CD8-positive, alpha-beta memory T cell (primary cell): ENCODE measurements at regions not wholly inside any gene's neighbourhood (a gene's known extent, or its start where the extent isn't known, plus 50 kb on each side); places are given as distances from the start of the nearest gene placed in this dataset.
A peak's percentile ranks its signal among the peaks of the same experiment; 100 is the strongest.

Experiments used
- CTCF ChIA-PET: fragments of 350-600 bp; sonication (Branson Sonifier 250); formaldehyde crosslinking; loops from one replicate; lab custom pipeline; 2021; ENCODE audit warnings: antibody characterized with exemption; lab: Charles Lee
- POLR2A ChIA-PET: fragments of 350-600 bp; sonication (Branson Sonifier 250); formaldehyde crosslinking; loops from one replicate; lab custom pipeline; 2021; ENCODE audit warnings: antibody characterized with exemption; lab: Charles Lee
- DNase-seq, 5 donors: peaks; one replicate each; pipeline versions ENCODE4 v3.0.0 to v3.0.0-alpha.2; 2020 to 2022; ENCODE audit warnings: mixed read lengths in 1 of 5
- H3K27ac ChIP-seq: one replicate; pipeline ENCODE4 v1.7.0; 2013; ENCODE audit warnings: low read depth, mild to moderate bottlenecking, low read length, moderate library complexity
- H3K27me3 ChIP-seq: 2 replicates; pipeline ENCODE4 v1.7.0; 2013; ENCODE audit warnings: low read length, mild to moderate bottlenecking; ENCODE audit not compliant: insufficient read depth, poor library complexity, severe bottlenecking
- H3K36me3 ChIP-seq: 2 replicates; pipeline ENCODE4 v1.7.0; 2013; ENCODE audit warnings: mild to moderate bottlenecking, low read length, moderate library complexity; ENCODE audit not compliant: insufficient read depth
- H3K4me1 ChIP-seq: 2 replicates; pipeline ENCODE4 v1.7.0; 2013; ENCODE audit warnings: mild to moderate bottlenecking, low read length, moderate library complexity; ENCODE audit not compliant: insufficient read depth
- H3K4me3 ChIP-seq: 2 replicates; pipeline ENCODE4 v1.7.0; 2013; ENCODE audit warnings: mild to moderate bottlenecking, low read length
- H3K9me3 ChIP-seq: 2 replicates; pipeline ENCODE4 v1.7.0; 2013; ENCODE audit warnings: mild to moderate bottlenecking, low read length
- H3K27ac Mint-ChIP-seq, 8 donors: one replicate each; pipeline ENCODE4 v1.8.0; 2020 to 2021; ENCODE audit warnings: mixed read lengths in 8 of 8, mild to moderate bottlenecking in 6 of 8, inconsistent platforms in 3 of 8, moderate library complexity in 3 of 8
- H3K27me3 Mint-ChIP-seq, 2 donors: one replicate each; pipeline ENCODE4 v1.8.0; 2020 to 2021; ENCODE audit warnings: mixed read lengths in 2 of 2, mild to moderate bottlenecking in 1 of 2, moderate library complexity in 1 of 2
- H3K36me3 Mint-ChIP-seq, 3 donors: one replicate each; pipeline ENCODE4 v1.8.0; 2020 to 2021; ENCODE audit warnings: mixed read lengths in 3 of 3, inconsistent platforms in 1 of 3, mild to moderate bottlenecking in 1 of 3
- H3K4me1 Mint-ChIP-seq, 3 donors: one replicate each; pipeline ENCODE4 v1.8.0; 2020 to 2021; ENCODE audit warnings: mixed read lengths in 3 of 3, inconsistent platforms in 1 of 3, mild to moderate bottlenecking in 1 of 3
- H3K4me3 Mint-ChIP-seq, 7 donors: one replicate each; pipeline ENCODE4 v1.8.0; 2020 to 2021; ENCODE audit warnings: mixed read lengths in 7 of 7, mild to moderate bottlenecking in 6 of 7, moderate library complexity in 4 of 7, inconsistent platforms in 2 of 7
- H3K9me3 Mint-ChIP-seq, 5 donors: one replicate each; pipeline ENCODE4 v1.8.0; 2020 to 2022; ENCODE audit warnings: mixed read lengths in 5 of 5, mild to moderate bottlenecking in 3 of 5, moderate library complexity in 2 of 5, inconsistent platforms in 1 of 5

DNA sequence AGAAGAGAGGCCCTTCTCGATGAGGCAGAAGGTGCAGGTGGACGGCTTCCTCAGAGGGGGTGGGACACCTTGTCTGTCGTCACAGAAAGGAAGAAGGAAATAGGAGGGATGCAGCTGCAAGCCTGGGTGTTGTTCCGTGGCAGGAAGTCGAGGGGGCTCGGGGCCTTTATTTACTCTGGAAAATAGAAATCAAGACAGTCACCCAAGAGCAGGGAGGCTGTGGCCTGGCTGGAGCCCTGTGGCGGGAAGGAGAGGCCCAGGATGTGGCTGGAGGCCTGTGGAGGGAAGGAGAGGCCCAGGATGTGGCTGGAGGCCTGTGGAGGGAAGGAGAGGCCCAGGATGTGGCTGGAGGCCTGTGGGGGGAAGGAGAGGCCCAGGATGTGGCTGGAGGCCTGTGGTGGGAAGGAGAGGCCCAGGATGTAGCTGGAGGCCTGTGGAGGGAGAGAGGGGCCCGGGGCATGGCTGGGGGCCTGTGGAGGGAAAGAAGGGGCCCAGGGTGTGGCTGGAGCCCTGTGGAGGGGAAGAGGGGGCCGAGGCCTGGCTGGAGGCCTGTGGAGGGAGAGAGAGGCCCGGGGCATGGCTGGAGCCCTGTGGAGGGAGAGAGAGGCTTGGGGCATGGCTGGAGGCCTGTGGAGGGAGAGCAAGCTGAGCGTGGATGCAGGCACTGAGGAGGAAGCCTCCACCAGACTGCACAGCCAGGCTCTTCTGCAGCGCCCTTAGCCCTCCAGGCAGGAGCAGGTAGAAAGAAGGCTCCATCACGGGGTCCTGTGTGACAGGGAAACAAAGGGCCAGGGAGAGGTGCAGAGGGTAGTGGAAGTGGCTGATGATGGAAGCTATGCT, 97.3 kb upstream of the SFMBT2 start:
- POLR2A ChIA-PET = interaction anchor here (0.7 to 2.2 kb wide), 2 partner anchors 24 to 494 kb away, joined by 4 to 12 read pairs; no protein-coding TSS in a partner anchor
- peak in 3 of 5 donors; percentile 22 to 51 (median 23) for DNase-seq
- Mint-ChIP-seq H3K27me3 (no peaks in the 10 kb centered on the region), H3K9me3 (peaks cover 16 to 24% (median 17%) of the 10 kb centered on the region in 5 donors), H3K4me1 (peaks cover 53 to 70% (median 66%) of the 10 kb centered on the region in 3 donors), H3K27ac (peak overlapping the region; percentile 75 to 99 (median 90)), H3K4me3 (peak overlapping the region; percentile 21 to 90 (median 63)), H3K36me3 (peaks cover 3 to 31% (median 6%) of the 10 kb centered on the region in 3 donors)
- Histone ChIP-seq H3K4me1 (peaks cover 25% of the 10 kb centered on the region), H3K27me3 (no peaks in the 10 kb centered on the region), H3K27ac (peak overlapping the region; percentile 22), H3K9me3 (peaks cover 8% of the 10 kb centered on the region), H3K36me3 (no peaks in the 10 kb centered on the region), H3K4me3 (no peak overlapping the region)
- CTCF ChIA-PET = interaction anchor here (1.9 kb wide), 1 partner anchor 83 kb away, joined by 5 read pairs; no protein-coding TSS in a partner anchor

DNA sequence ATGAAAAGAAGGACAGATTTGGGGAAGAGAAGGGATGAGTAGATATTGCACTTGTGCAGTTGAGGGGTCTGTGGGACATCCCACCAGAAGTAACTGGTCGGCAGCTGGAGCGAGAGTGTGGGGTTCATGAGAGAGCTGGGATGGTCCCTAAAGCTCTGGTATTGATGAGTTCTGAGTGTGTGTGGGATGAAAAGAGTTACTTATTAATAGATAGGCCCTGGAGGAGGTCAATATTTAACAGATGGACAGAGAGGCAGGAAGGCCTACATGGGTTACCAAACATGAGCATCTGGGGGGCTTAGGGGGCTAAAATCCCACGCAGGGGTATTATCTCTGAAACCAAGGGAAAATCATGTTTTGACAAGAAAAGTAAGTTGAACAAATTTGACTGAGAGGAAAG, 95.7 kb upstream of the SFMBT2 start:
- no peak overlapping the region for H3K4me3 ChIP-seq
- Mint-ChIP-seq H3K27me3 (no peaks in the 10 kb centered on the region), H3K27ac (peak overlapping the region; percentile 2 to 88 (median 46)), H3K4me1 (peaks cover 50 to 65% (median 63%) of the 10 kb centered on the region in 3 donors), H3K36me3 (peaks cover 3 to 28% (median 6%) of the 10 kb centered on the region in 3 donors), H3K9me3 (peaks cover 14 to 24% (median 16%) of the 10 kb centered on the region in 5 donors), H3K4me3 (peak overlapping the region in 4 of 7 donors; percentile 9 to 42 (median 26))
- DNase-seq = no peak
- peaks cover 8% of the 10 kb centered on the region for H3K9me3 ChIP-seq
- POLR2A ChIA-PET = no interaction called here
- H3K36me3 ChIP-seq = no peaks in the 10 kb centered on the region
- CTCF ChIA-PET = no interaction called here
- no peak overlapping the region for H3K27ac ChIP-seq
- H3K27me3 ChIP-seq = no peaks in the 10 kb centered on the region
- peaks cover 24% of the 10 kb centered on the region for H3K4me1 ChIP-seq

DNA sequence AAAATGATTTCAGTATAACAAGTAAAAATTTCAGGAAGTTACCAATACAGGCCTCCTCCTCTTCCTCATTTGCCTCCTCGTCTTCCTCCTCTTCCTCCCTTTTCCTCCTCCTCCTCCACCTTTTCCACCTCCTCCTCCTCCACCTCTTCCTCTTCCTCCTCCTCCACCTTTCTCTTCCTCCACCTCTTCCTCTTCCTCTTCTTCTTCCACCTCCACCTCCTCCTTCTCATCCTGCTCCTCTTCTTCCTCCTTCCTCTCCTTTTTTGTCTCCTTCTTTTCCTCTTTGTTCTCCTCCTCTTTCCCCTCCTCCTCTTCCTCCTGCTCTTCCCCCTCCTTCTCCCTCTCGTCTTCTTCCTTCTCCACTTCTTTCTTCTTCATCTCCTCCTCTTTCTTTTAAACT, 94.4 kb upstream of the SFMBT2 start:
- H3K27ac Mint-ChIP-seq = peak overlapping the region in 2 of 8 donors; percentile 37 to 87

DNA sequence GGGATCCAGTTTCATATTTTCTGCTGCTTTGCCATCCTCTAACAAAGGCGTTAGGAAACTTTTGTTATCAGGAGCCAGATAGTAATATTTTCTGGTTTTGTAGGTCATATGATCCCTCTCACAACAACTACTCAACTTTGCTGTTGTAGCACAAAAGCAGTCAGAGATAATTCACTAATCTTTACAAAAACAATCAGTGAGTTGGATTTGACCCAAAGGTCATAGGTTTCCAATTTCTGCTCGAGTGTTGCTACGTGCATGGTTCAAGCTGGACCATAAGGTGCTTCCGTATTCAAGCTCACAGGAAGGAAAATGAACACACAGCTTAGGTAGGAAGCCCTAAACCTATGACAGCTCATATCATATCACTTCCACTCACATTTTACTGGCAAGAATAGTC, 92.4 kb upstream of the SFMBT2 start:
- Mint-ChIP-seq H3K36me3 (no peaks in the 10 kb centered on the region), H3K27ac (peak overlapping the region in 1 of 8 donors; percentile 21), H3K9me3 (peaks cover 0 to 3% (median 0%) of the 10 kb centered on the region in 5 donors), H3K4me3 (no peak overlapping the region), H3K4me1 (peaks cover 33 to 46% (median 41%) of the 10 kb centered on the region in 3 donors), H3K27me3 (no peaks in the 10 kb centered on the region)
- ChIA-PET POLR2A (no interaction called here), CTCF (interaction anchor here (1.0 kb wide), 1 partner anchor 9 kb away, joined by 3 read pairs; no protein-coding TSS in a partner anchor)
- no peak overlapping the region for H3K4me3 ChIP-seq
- DNase-seq = no peak
- peaks cover 25% of the 10 kb centered on the region for H3K4me1 ChIP-seq
- no peak overlapping the region for H3K27ac ChIP-seq
- H3K36me3 ChIP-seq = no peaks in the 10 kb centered on the region
- no peaks in the 10 kb centered on the region for H3K27me3 ChIP-seq
- H3K9me3 ChIP-seq = no peaks in the 10 kb centered on the region

More for the DNA sequence above, 94.4 kb upstream of the SFMBT2 start:
- Histone ChIP-seq H3K27me3 (no peaks in the 10 kb centered on the region), H3K9me3 (peaks cover 8% of the 10 kb centered on the region), H3K4me3 (no peak overlapping the region), H3K27ac (no peak overlapping the region), H3K4me1 (peaks cover 32% of the 10 kb centered on the region), H3K36me3 (no peaks in the 10 kb centered on the region)
- CTCF ChIA-PET = no interaction called here
- DNase-seq = no peak
- Mint-ChIP-seq H3K9me3 (peaks cover 7 to 15% (median 8%) of the 10 kb centered on the region in 5 donors), H3K36me3 (peaks cover 0 to 16% (median 4%) of the 10 kb centered on the region in 3 donors), H3K4me3 (no peak overlapping the region), H3K27me3 (no peaks in the 10 kb centered on the region), H3K4me1 (peaks cover 46 to 58% (median 57%) of the 10 kb centered on the region in 3 donors)
- POLR2A ChIA-PET = no interaction called here

DNA sequence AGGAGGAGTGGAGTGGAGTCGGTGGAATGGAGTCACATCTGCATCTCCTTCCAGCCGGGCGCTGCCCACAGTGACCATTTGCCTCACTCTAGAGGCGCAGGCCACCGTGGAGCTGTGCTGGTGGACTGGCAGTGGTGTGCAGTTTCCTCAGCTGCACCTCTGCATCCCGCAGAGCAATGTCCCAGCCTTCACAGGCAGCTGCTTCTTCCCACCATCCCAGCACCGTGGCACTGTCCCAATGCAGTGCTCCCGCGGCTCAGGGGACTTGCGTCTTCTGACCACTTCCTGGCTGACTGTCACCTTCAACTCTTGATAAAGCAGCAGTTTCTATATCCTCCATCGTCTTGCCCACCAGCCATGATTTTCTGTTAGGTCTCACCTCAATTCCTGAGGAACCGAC, 90.3 kb upstream of the SFMBT2 start:
- ChIA-PET POLR2A (no interaction called here), CTCF (interaction anchor here (1.4 kb wide), 1 partner anchor 84 kb away, joined by 3 read pairs; no protein-coding TSS in a partner anchor)
- no peaks in the 10 kb centered on the region for H3K27me3 ChIP-seq
- no peak for DNase-seq
- H3K4me3 ChIP-seq = no peak overlapping the region
- Mint-ChIP-seq H3K4me1 (peaks cover 19 to 25% (median 21%) of the 10 kb centered on the region in 3 donors), H3K9me3 (no peaks in the 10 kb centered on the region), H3K27ac (peak overlapping the region in 4 of 8 donors; percentile 9 to 72 (median 31)), H3K36me3 (no peaks in the 10 kb centered on the region), H3K4me3 (peak overlapping the region in 3 of 7 donors; percentile 9 to 41 (median 27)), H3K27me3 (no peaks in the 10 kb centered on the region)
- no peak overlapping the region for H3K27ac ChIP-seq
- H3K36me3 ChIP-seq = no peaks in the 10 kb centered on the region
- H3K9me3 ChIP-seq = no peaks in the 10 kb centered on the region
- peaks cover 12% of the 10 kb centered on the region for H3K4me1 ChIP-seq

DNA sequence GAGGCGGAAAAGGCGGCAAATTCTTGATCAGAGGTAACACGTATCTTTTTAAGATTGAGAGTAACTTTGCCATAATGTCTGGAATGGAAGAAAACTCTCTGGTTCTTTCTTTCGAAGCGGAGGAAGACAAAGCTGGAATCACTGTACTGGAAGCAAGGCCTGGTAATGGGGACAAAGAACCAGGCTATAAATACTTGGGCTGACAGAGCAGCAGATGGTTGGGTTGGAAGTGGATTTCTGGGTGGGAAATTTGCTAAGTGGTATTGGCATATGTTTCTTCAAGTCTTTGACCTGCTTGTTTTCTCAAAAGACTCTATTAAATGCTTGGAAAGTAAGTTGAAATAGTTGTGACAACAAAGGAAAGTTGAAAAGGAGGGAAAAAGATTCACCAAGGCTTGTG, 87.3 kb upstream of the SFMBT2 start:
- ChIA-PET CTCF (no interaction called here), POLR2A (no interaction called here)
- no peak for DNase-seq
- Histone ChIP-seq H3K36me3 (no peaks in the 10 kb centered on the region), H3K27me3 (no peaks in the 10 kb centered on the region), H3K9me3 (no peaks in the 10 kb centered on the region), H3K4me3 (no peak overlapping the region), H3K4me1 (peaks cover 16% of the 10 kb centered on the region), H3K27ac (no peak overlapping the region)
- H3K27me3 Mint-ChIP-seq = no peaks in the 10 kb centered on the region
- no peak overlapping the region for H3K4me3 Mint-ChIP-seq
- peak overlapping the region in 1 of 8 donors; percentile 18 for H3K27ac Mint-ChIP-seq
- no peaks in the 10 kb centered on the region for H3K9me3 Mint-ChIP-seq
- peaks cover 25 to 42% (median 29%) of the 10 kb centered on the region in 3 donors for H3K4me1 Mint-ChIP-seq
- no peaks in the 10 kb centered on the region for H3K36me3 Mint-ChIP-seq

DNA sequence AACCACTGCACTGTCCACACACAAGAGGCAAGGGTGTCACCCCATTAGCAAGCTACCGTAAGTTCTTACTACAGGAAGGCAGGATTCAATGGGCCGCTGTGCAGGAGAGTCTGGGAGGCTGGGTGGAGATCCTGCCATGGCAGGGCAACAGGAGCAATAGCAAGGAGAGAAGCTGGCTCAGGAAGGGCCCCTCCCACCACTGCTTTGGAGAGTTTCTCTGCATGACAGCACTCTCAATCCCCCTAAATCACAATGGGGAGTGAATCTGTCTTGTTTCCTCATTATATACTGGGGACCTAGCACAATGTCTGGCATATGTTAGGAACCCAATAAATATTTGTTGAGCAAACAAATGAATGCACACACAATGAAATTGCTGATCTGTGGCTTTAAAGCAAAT, 83.2 kb upstream of the SFMBT2 start:
- no peak overlapping the region for H3K27ac ChIP-seq
- Mint-ChIP-seq H3K27ac (no peak overlapping the region), H3K4me3 (no peak overlapping the region), H3K27me3 (no peaks in the 10 kb centered on the region), H3K4me1 (peaks cover 43 to 54% (median 52%) of the 10 kb centered on the region in 3 donors), H3K9me3 (no peaks in the 10 kb centered on the region), H3K36me3 (peaks cover 0 to 2% (median 0%) of the 10 kb centered on the region in 3 donors)
- H3K9me3 ChIP-seq = no peaks in the 10 kb centered on the region
- CTCF ChIA-PET = interaction anchor here (0.6 kb wide), 1 partner anchor 75 kb away, joined by 3 read pairs; no protein-coding TSS in a partner anchor
- H3K4me1 ChIP-seq = peaks cover 32% of the 10 kb centered on the region
- POLR2A ChIA-PET = no interaction called here
- no peak overlapping the region for H3K4me3 ChIP-seq
- no peak for DNase-seq
- H3K27me3 ChIP-seq = no peaks in the 10 kb centered on the region
- H3K36me3 ChIP-seq = no peaks in the 10 kb centered on the region

DNA sequence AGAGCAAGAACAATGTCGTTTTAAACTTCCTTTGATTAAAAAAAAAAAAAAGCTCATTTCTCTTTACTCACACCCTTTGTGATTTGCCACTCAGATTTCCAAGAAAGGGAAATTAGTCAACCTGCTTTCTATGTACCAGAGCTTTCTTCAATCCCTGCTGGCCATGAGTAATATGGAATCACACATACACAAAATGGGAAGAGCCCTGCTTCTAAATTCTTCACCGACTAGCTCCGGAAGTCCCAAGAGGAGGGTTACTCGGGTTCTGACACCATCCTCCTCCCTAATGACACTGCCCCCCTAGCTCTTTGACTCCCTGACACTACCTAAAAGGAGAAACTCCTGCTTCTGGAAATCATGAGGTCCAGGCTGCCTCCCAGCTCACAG, 81.8 kb upstream of the SFMBT2 start:
- H3K4me1 ChIP-seq = peaks cover 33% of the 10 kb centered on the region
- H3K4me3 ChIP-seq = no peak overlapping the region
- no peaks in the 10 kb centered on the region for H3K36me3 ChIP-seq
- peaks cover 0 to 2% (median 0%) of the 10 kb centered on the region in 3 donors for H3K36me3 Mint-ChIP-seq
- DNase-seq = no peak
- H3K4me1 Mint-ChIP-seq = peaks cover 48 to 64% (median 61%) of the 10 kb centered on the region in 3 donors
- CTCF ChIA-PET = interaction anchor here (1.6 kb wide), 1 partner anchor 33 kb away, joined by 7 read pairs; no protein-coding TSS in a partner anchor
- no peaks in the 10 kb centered on the region for H3K9me3 ChIP-seq
- no peaks in the 10 kb centered on the region for H3K27me3 ChIP-seq
- POLR2A ChIA-PET = interaction anchor here (0.9 to 1.0 kb wide), 2 partner anchors 8 to 18 kb away, joined by 3 to 5 read pairs; no protein-coding TSS in a partner anchor
- H3K9me3 Mint-ChIP-seq = no peaks in the 10 kb centered on the region
- no peaks in the 10 kb centered on the region for H3K27me3 Mint-ChIP-seq
- peak overlapping the region in 6 of 7 donors; percentile 4 to 86 (median 58) for H3K4me3 Mint-ChIP-seq
- H3K27ac ChIP-seq = no peak overlapping the region
- peak overlapping the region; percentile 4 to 78 (median 62) for H3K27ac Mint-ChIP-seq
